ENCODE measurements at regions not wholly inside any gene's neighbourhood (a gene's known extent, or its start where the extent isn't known, plus 50 kb on each side); places are given as distances from the start of the nearest gene placed in this dataset.

DNA sequence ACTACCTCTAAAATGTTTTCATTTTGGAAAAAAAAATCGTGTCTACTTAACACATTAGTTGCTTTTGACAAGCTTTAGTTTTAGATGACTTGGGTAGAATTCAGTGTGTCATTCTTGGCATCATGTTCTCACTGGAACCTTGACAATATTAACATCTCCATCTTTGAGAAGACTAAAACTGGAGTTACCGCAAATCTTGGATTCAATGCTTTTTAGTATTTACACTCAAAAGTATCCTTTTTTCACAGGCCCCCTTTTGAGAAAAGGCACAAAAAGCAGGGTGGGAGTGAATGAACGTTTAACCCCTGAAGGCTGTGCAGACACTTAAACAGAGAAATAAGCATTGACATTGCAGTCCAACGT lies 549.1 kb downstream of the CSNK1G3 start:
- no peak overlapping the region for H3K9ac ChIP-seq (ENCODE audit: low read length)
- ATAC-seq (ENCODE audit: low read depth) (no peak), DNase-seq (no peak)
- ChIA-PET CTCF (no interaction called here), POLR2A (no interaction called here)
- H4K20me1 ChIP-seq (ENCODE audit: control insufficient read depth, insufficient read depth, low read length, poor library complexity, severe bottlenecking): no peaks in the 10 kb centered on the region
- peaks cover 37% of the 10 kb centered on the region for H3K4me1 Mint-ChIP-seq
- TF ChIP-seq EZH2 (IDR thresholded peaks at IDR 0.05; ENCODE audit: borderline replicate concordance, insufficient read depth, low read depth, low read length, poor library complexity, severe bottlenecking): no peak
- TF ChIP-seq, protein P1, sequence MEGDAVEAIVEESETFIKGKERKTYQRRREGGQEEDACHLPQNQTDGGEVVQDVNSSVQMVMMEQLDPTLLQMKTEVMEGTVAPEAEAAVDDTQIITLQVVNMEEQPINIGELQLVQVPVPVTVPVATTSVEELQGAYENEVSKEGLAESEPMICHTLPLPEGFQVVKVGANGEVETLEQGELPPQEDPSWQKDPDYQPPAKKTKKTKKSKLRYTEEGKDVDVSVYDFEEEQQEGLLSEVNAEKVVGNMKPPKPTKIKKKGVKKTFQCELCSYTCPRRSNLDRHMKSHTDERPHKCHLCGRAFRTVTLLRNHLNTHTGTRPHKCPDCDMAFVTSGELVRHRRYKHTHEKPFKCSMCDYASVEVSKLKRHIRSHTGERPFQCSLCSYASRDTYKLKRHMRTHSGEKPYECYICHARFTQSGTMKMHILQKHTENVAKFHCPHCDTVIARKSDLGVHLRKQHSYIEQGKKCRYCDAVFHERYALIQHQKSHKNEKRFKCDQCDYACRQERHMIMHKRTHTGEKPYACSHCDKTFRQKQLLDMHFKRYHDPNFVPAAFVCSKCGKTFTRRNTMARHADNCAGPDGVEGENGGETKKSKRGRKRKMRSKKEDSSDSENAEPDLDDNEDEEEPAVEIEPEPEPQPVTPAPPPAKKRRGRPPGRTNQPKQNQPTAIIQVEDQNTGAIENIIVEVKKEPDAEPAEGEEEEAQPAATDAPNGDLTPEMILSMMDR (IDR thresholded peaks at IDR 0.05): no peak
- H3K27me3 ChIP-seq (replicated peaks in 1 of 4; ENCODE audit: control extremely low read depth in 1 of 4, control insufficient read depth in 3 of 4, insufficient read depth in 4 of 4, low read length in 3 of 4): no peaks in the 10 kb centered on the region
- no CpG with 5 or more reads among the region's 4 CpGs for WGBS (ENCODE audit: insufficient coverage)
- H3K79me2 ChIP-seq (ENCODE audit: control insufficient read depth, insufficient read depth, low read length): no peaks in the 10 kb centered on the region
- intact Hi-C loops (cut with micrococcal nuclease): no loop called here
- H3K27ac Mint-ChIP-seq: no peak overlapping the region
- H3K36me3 ChIP-seq (replicated peaks in 1 of 2; ENCODE audit: control extremely low read depth in 1 of 2, control insufficient read depth in 1 of 2, extremely low read depth in 1 of 2, insufficient read depth in 2 of 2, low read length in 1 of 2): no peaks in the 10 kb centered on the region
- H3K27ac ChIP-seq (ENCODE audit: low read length in 2 of 2): no peak overlapping the region
- H3K27me3 Mint-ChIP-seq: no peaks in the 10 kb centered on the region
- no peak overlapping the region for H2AFZ ChIP-seq (ENCODE audit: insufficient read depth, low read depth, low read length, poor library complexity, severe bottlenecking)
- peaks cover 27 to 30% of the 10 kb centered on the region in 2 donors for H3K4me1 ChIP-seq (ENCODE audit: control insufficient read depth in 2 of 2, insufficient read depth in 2 of 2, low read length in 2 of 2)
- no peak overlapping the region for H3K4me3 ChIP-seq (ENCODE audit: control extremely low read depth in 1 of 5, extremely low read depth in 1 of 5, insufficient read depth in 1 of 5, low read depth in 2 of 5, low read length in 4 of 5)
- H3K4me3 Mint-ChIP-seq: no peak overlapping the region
- H3K4me2 ChIP-seq (replicated peaks; ENCODE audit: low read depth, low read length, poor library complexity, severe bottlenecking): no peak overlapping the region
- no peaks in the 10 kb centered on the region for H3K9me3 ChIP-seq (ENCODE audit: control extremely low read depth in 1 of 3, control insufficient read depth in 2 of 3, insufficient read depth in 1 of 3, low read length in 2 of 3)
- H3K9me3 Mint-ChIP-seq (ENCODE audit: insufficient read depth): peaks cover 3% of the 10 kb centered on the region

DNA sequence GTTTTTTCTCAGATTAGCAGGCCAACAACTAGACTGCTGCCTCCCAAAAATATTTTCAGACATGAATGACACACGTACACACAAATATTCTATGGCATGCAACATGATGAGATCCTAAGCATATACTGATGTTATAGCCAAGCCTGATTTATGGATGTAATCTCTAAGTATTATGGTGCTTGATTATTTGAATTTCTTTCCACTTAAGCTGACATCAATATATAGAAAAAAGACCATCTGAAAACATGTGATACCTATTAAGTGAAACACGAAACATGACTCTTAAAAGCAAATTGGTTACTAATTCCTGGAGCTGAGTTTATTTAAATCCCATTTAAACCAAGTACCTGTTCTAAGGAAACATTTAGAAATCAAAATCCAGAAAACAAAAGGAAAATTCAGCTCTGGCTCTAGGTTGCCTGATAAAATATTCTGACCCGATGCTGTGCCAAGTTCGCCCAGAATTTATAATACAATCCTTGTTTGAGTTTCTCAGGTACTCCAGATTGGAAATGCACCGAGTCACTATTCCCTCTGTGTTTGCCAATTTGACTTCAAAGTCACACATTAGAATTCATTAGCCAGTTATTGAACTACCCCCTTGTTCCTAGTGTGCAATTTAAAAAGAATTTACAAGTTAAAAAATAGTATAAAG lies 548.6 kb downstream of the CSNK1G3 start:
- H3K4me1 Mint-ChIP-seq: peaks cover 43% of the 10 kb centered on the region
- no peak overlapping the region for H3K27ac Mint-ChIP-seq
- WGBS (ENCODE audit: insufficient coverage): 100% methylated on average over 3 of the region's 5 CpGs

More for the DNA sequence above, 548.6 kb downstream of the CSNK1G3 start:
- H3K9me3 Mint-ChIP-seq (ENCODE audit: insufficient read depth): peaks cover 3% of the 10 kb centered on the region
- H3K36me3 ChIP-seq (replicated peaks in 1 of 2; ENCODE audit: control extremely low read depth in 1 of 2, control insufficient read depth in 1 of 2, extremely low read depth in 1 of 2, insufficient read depth in 2 of 2, low read length in 1 of 2): no peaks in the 10 kb centered on the region
- no peaks in the 10 kb centered on the region for H3K9me3 ChIP-seq (ENCODE audit: control extremely low read depth in 1 of 3, control insufficient read depth in 2 of 3, insufficient read depth in 1 of 3, low read length in 2 of 3)
- H3K4me3 Mint-ChIP-seq: no peak overlapping the region
- H3K4me3 ChIP-seq (ENCODE audit: control extremely low read depth in 1 of 5, extremely low read depth in 1 of 5, insufficient read depth in 1 of 5, low read depth in 2 of 5, low read length in 4 of 5): no peak overlapping the region
- ChIA-PET CTCF (no interaction called here), POLR2A (no interaction called here)
- peaks cover 32 to 35% of the 10 kb centered on the region in 2 donors for H3K4me1 ChIP-seq (ENCODE audit: control insufficient read depth in 2 of 2, insufficient read depth in 2 of 2, low read length in 2 of 2)
- intact Hi-C loops (cut with micrococcal nuclease): no loop called here
- no peaks in the 10 kb centered on the region for H4K20me1 ChIP-seq (ENCODE audit: control insufficient read depth, insufficient read depth, low read length, poor library complexity, severe bottlenecking)
- no peaks in the 10 kb centered on the region for H3K79me2 ChIP-seq (ENCODE audit: control insufficient read depth, insufficient read depth, low read length)
- no peak overlapping the region for H3K9ac ChIP-seq (ENCODE audit: low read length)
- H2AFZ ChIP-seq (ENCODE audit: insufficient read depth, low read depth, low read length, poor library complexity, severe bottlenecking): no peak overlapping the region
- no peak for TF ChIP-seq EZH2 (IDR thresholded peaks at IDR 0.05; ENCODE audit: borderline replicate concordance, insufficient read depth, low read depth, low read length, poor library complexity, severe bottlenecking)
- TF ChIP-seq, protein P1 (IDR thresholded peaks at IDR 0.05): no peak
- H3K27me3 Mint-ChIP-seq: no peaks in the 10 kb centered on the region
- H3K27ac ChIP-seq (ENCODE audit: low read length in 2 of 2): no peak overlapping the region
- DNase-seq (no peak), ATAC-seq (ENCODE audit: low read depth) (no peak)
- no peaks in the 10 kb centered on the region for H3K27me3 ChIP-seq (replicated peaks in 1 of 4; ENCODE audit: control extremely low read depth in 1 of 4, control insufficient read depth in 3 of 4, insufficient read depth in 4 of 4, low read length in 3 of 4)
- no peak overlapping the region for H3K4me2 ChIP-seq (replicated peaks; ENCODE audit: low read depth, low read length, poor library complexity, severe bottlenecking)
